ENCODE measurements at regions not wholly inside any gene's neighbourhood (a gene's known extent, or its start where the extent isn't known, plus 50 kb on each side); places are given as distances from the start of the nearest gene placed in this dataset.

- no peak overlapping the region for H3K27ac ChIP-seq (ENCODE audit: extremely low read length, insufficient read depth, low read length)
- TF ChIP-seq CAMTA2 (CRISPR knock-in tag; IDR thresholded peaks at IDR 0.05; ENCODE audit: borderline replicate concordance) (no peak), MATR3 (CRISPR knock-in tag; IDR thresholded peaks at IDR 0.05) (no peak), MIER3 (CRISPR knock-in tag; IDR thresholded peaks at IDR 0.05; ENCODE audit: borderline replicate concordance) (no peak), ZNF550 (CRISPR knock-in tag; IDR thresholded peaks at IDR 0.05; ENCODE audit: borderline replicate concordance) (no peak), ASH2L (IDR thresholded peaks at IDR 0.05; ENCODE audit: insufficient read length, low read depth, low read length) (no peak), NCOA2 (CRISPR knock-in tag; IDR thresholded peaks at IDR 0.05) (no peak), ZNF512B (CRISPR knock-in tag; IDR thresholded peaks at IDR 0.05; ENCODE audit: borderline replicate concordance) (no peak), CREB1 (IDR thresholded peaks at IDR 0.05) (no peak), CREB1 (CRISPR knock-in tag; IDR thresholded peaks at IDR 0.05) (no peak), HNF1B (CRISPR knock-in tag; IDR thresholded peaks at IDR 0.05) (no peak), ZBED4 (CRISPR knock-in tag; IDR thresholded peaks at IDR 0.05; ENCODE audit: borderline replicate concordance) (no peak), SETDB1 (CRISPR knock-in tag; IDR thresholded peaks at IDR 0.05; ENCODE audit: borderline replicate concordance) (no peak)
- H4K20me1 ChIP-seq (ENCODE audit: insufficient read depth, low read length), result no peaks in the 10 kb centered on the region
- H2AFZ ChIP-seq (ENCODE audit: low read length), result no peak overlapping the region
- H3K4me1 ChIP-seq (ENCODE audit: insufficient read depth, low read length), result no peaks in the 10 kb centered on the region
- no peaks in the 10 kb centered on the region for H3K27me3 ChIP-seq (ENCODE audit: control insufficient read depth in 1 of 2, insufficient read depth in 2 of 2, low read length in 2 of 2)
- no peak for ATAC-seq
- H3K9me3 ChIP-seq (ENCODE audit: low read length), result peaks cover 13% of the 10 kb centered on the region
- ChIA-PET POLR2A (interaction anchor here (0.6 kb wide), 1 partner anchor 18 kb away, joined by 3 read pairs; no protein-coding TSS in a partner anchor), CTCF (ENCODE audit: low intra/inter-chr PET ratio, low total read pairs) (no interaction called here)
- H3K9ac ChIP-seq (ENCODE audit: insufficient read depth, low read depth, low read length), result no peak overlapping the region
- H3K79me2 ChIP-seq (ENCODE audit: insufficient read depth, low read length), result no peaks in the 10 kb centered on the region
- no peak overlapping the region for H3K4me2 ChIP-seq (ENCODE audit: low read depth, low read length)
- in situ Hi-C loops (cut with HindIII; ENCODE audit: extremely low pct_ligation_motif_present, low pct_unique_long_range_greater_than_20kb) (no loop called here), intact Hi-C loops (cut with micrococcal nuclease; ENCODE audit: unreplicated experiment) (no loop called here)
- H3K36me3 ChIP-seq (replicated peaks in 1 of 2; ENCODE audit: control insufficient read depth in 1 of 2, insufficient read depth in 2 of 2, low read length in 2 of 2), result no peaks in the 10 kb centered on the region
- H3K4me3 ChIP-seq (replicated peaks in 1 of 3; ENCODE audit: insufficient read depth in 1 of 3, low read depth in 2 of 3, low read length in 3 of 3), result no peak overlapping the region
- BruUV-seq (replicated peaks), result no TSS peak
- FAIRE-seq, result no peak
- DNase-seq (ENCODE audit: low spot score), result no peak
Observed at GRCh38 chr4:167890226-167890625, 202.1 kb upstream of the ANXA10 start.

Measured in HepG2 (cell line).